Coronary artery (tissue), 2 donors: ENCODE measurements at regions not wholly inside any gene's neighbourhood (a gene's known extent, or its start where the extent isn't known, plus 50 kb on each side); places are given as distances from the start of the nearest gene placed in this dataset.

Experiments
- DNase-seq: peaks from one replicate; pipeline ENCODE4 v3.0.0-alpha.2; 2017; ENCODE audit warnings: low spot score
- H3K27ac ChIP-seq, 2 donors: fragments of 200-600 bp; sonication (generic); one replicate each; pipeline ENCODE4 v1.5.1; 2016 to 2019
- H3K4me3 ChIP-seq: fragments of 200-600 bp; sonication (generic); 2 replicates; pipeline ENCODE4 v1.5.1; 2016; ENCODE audit warnings: mild to moderate bottlenecking, moderate library complexity
- CTCF ChIP-seq: fragments of 200-600 bp; sonication (generic); IDR thresholded peaks from one replicate; pipeline ENCODE4 v1.5.1; 2019; ENCODE audit warnings: antibody characterized with exemption

GRCh38 chr10:113340282-113340681 is 212.6 kb upstream of the HABP2 start:
- no peak for DNase-seq

GRCh38 chr10:113341138-113341537 is 211.7 kb upstream of the HABP2 start:
- no peak for TF ChIP-seq CTCF
- Histone ChIP-seq H3K4me3 (no peak overlapping the region), H3K27ac (no peak overlapping the region)
- DNase-seq = no peak

More at GRCh38 chr10:113340282-113340681, 212.6 kb upstream of the HABP2 start:
- H3K27ac ChIP-seq = no peak overlapping the region
- no peak overlapping the region for H3K4me3 ChIP-seq
- TF ChIP-seq CTCF = no peak

GRCh38 chr10:113345826-113346624 is 206.8 kb upstream of the HABP2 start:
- DNase-seq = no peak
- TF ChIP-seq CTCF = no peak
- Histone ChIP-seq H3K27ac (no peak overlapping the region), H3K4me3 (no peak overlapping the region)

GRCh38 chr10:113347508-113347907 is 205.3 kb upstream of the HABP2 start:
- peak overlapping the region; percentile 14 to 22 for H3K27ac ChIP-seq
- no peak overlapping the region for H3K4me3 ChIP-seq
- no peak for TF ChIP-seq CTCF
- no peak for DNase-seq

GRCh38 chr10:113348694-113349093 is 204.2 kb upstream of the HABP2 start:
- Histone ChIP-seq H3K27ac (no peak overlapping the region), H3K4me3 (no peak overlapping the region)
- DNase-seq = no peak
- TF ChIP-seq CTCF = no peak

GRCh38 chr10:113350311-113351040 is 202.4 kb upstream of the HABP2 start:
- Histone ChIP-seq H3K27ac (no peak overlapping the region), H3K4me3 (no peak overlapping the region)
- TF ChIP-seq CTCF = no peak
- no peak for DNase-seq
